Panc1 (cell line): ENCODE measurements at regions not wholly inside any gene's neighbourhood (a gene's known extent, or its start where the extent isn't known, plus 50 kb on each side); places are given as distances from the start of the nearest gene placed in this dataset.

Experiments used
- ATAC-seq: fragments of 200-7000 bp; cut with Tn5 transposase; 2 replicates; pipeline ENCODE4 v1.9.1; 2020; ENCODE audit warnings: mild to moderate bottlenecking, moderate library complexity
- BruUV-seq: library from RNA; stranded (reverse); fragments of 400-500 nt; replicated peaks from 2 replicates; lab custom pipeline; 2021; lab: Mats Ljungman, UMichigan
- CTCF ChIA-PET: fragments of 300-600 bp; sonication (Branson Sonifier 250); formaldehyde crosslinking; loops from one replicate; lab custom pipeline; 2022; ENCODE audit warnings: antibody characterized with exemption; lab: Charles Lee
- POLR2A ChIA-PET: fragments of 300-600 bp; sonication (Branson Sonifier 250); formaldehyde crosslinking; loops from one replicate; lab custom pipeline; 2022; ENCODE audit warnings: antibody characterized with exemption; lab: Charles Lee
- DNase-seq: peaks from one replicate; pipeline ENCODE4 v3.0.0-alpha.2; 2010; ENCODE audit warnings: low read depth, low spot score
- H3K27ac ChIP-seq: 2 replicates; pipeline ENCODE4 v1.5.1; 2011; ENCODE audit warnings: mild to moderate bottlenecking, low read length, inconsistent platforms
- H3K27me3 ChIP-seq: fragments of 200-500 bp; sonication (Bioruptor generic); 2 replicates; pipeline ENCODE4 v1.6.0; 2014; ENCODE audit warnings: low read length, inconsistent platforms; ENCODE audit not compliant: control insufficient read depth, insufficient read depth
- H3K36me3 ChIP-seq: fragments of 200-500 bp; sonication (Bioruptor generic); 2 replicates; pipeline ENCODE4 v1.5.1; 2014; ENCODE audit warnings: inconsistent platforms, mild to moderate bottlenecking, low read length, moderate library complexity; ENCODE audit not compliant: control insufficient read depth, insufficient read depth
- H3K4me1 ChIP-seq: 2 replicates; pipeline ENCODE4 v1.5.1; 2011; ENCODE audit warnings: inconsistent platforms, mild to moderate bottlenecking, low read length, moderate library complexity; ENCODE audit not compliant: control insufficient read depth, insufficient read depth
- H3K4me3 ChIP-seq, 2 experiments: 2 replicates each; pipeline ENCODE4 v1.5.1; 2011 to 2012; ENCODE audit warnings: low read depth in 2 of 2, low read length in 2 of 2, mild to moderate bottlenecking in 2 of 2, inconsistent platforms in 1 of 2, moderate library complexity in 1 of 2
- H3K9me3 ChIP-seq: fragments of 200-500 bp; sonication (Bioruptor generic); 2 replicates; pipeline ENCODE4 v1.5.1; 2014; ENCODE audit warnings: low read depth, mild to moderate bottlenecking, inconsistent platforms, low read length, moderate library complexity; ENCODE audit not compliant: control insufficient read depth, insufficient read depth
- CTCF ChIP-seq: fragments of 450-650 bp; IDR thresholded peaks from 2 replicates; pipeline ENCODE4 v1.5.1; 2017; ENCODE audit warnings: mild to moderate bottlenecking
- POLR2AphosphoS5 ChIP-seq: IDR thresholded peaks from 2 replicates; pipeline ENCODE4 v1.6.1; 2012; ENCODE audit warnings: mild to moderate bottlenecking, low read depth, low read length, moderate library complexity
- SIN3A ChIP-seq: IDR thresholded peaks from 2 replicates; pipeline ENCODE4 v1.6.1; 2012; ENCODE audit warnings: low read depth, mild to moderate bottlenecking, low read length, moderate library complexity, borderline replicate concordance; ENCODE audit not compliant: insufficient read depth
- TCF7L2 ChIP-seq: IDR thresholded peaks from 2 replicates; pipeline ENCODE4 v1.6.1; 2011; ENCODE audit warnings: mild to moderate bottlenecking, low read depth, low read length, inconsistent platforms
- in situ Hi-C: cut with HindIII; loops from 2 replicates; pipeline ENCODE4 v1.10.0; 2016; ENCODE audit warnings: low sequenced_read_pairs, low pct_unique_long_range_greater_than_20kb
- intact Hi-C: fragments of 100-400 bp; cut with micrococcal nuclease; formaldehyde crosslinking; loops from one replicate; pipeline ENCODE4 v1.10.0; 2022; ENCODE audit not compliant: unreplicated experiment
- TF ChIP-seq, protein P1 (sequence below), 2 experiments: IDR thresholded peaks; 2 replicates each; pipeline ENCODE4 v1.6.1; 2011 to 2012; ENCODE audit warnings: low read depth in 2 of 2, control low read depth in 1 of 2, low read length in 1 of 2, mild to moderate bottlenecking in 1 of 2, moderate library complexity in 1 of 2; ENCODE audit not compliant: insufficient read depth in 1 of 2

- ATAC-seq: no peak
- Histone ChIP-seq H3K4me3 (no peak overlapping the region), H3K4me1 (no peaks in the 10 kb centered on the region), H3K27ac (no peak overlapping the region), H3K9me3 (no peaks in the 10 kb centered on the region), H3K36me3 (no peaks in the 10 kb centered on the region), H3K27me3 (peaks cover 21% of the 10 kb centered on the region)
- ChIA-PET CTCF (no interaction called here), POLR2A (no interaction called here)
- no peak for DNase-seq
- in situ Hi-C loops (no loop called here), intact Hi-C loops (no loop called here)
- TF ChIP-seq TCF7L2 (no peak), POLR2AphosphoS5 (no peak), SIN3A (no peak), CTCF (no peak)
- TF ChIP-seq, protein P1, sequence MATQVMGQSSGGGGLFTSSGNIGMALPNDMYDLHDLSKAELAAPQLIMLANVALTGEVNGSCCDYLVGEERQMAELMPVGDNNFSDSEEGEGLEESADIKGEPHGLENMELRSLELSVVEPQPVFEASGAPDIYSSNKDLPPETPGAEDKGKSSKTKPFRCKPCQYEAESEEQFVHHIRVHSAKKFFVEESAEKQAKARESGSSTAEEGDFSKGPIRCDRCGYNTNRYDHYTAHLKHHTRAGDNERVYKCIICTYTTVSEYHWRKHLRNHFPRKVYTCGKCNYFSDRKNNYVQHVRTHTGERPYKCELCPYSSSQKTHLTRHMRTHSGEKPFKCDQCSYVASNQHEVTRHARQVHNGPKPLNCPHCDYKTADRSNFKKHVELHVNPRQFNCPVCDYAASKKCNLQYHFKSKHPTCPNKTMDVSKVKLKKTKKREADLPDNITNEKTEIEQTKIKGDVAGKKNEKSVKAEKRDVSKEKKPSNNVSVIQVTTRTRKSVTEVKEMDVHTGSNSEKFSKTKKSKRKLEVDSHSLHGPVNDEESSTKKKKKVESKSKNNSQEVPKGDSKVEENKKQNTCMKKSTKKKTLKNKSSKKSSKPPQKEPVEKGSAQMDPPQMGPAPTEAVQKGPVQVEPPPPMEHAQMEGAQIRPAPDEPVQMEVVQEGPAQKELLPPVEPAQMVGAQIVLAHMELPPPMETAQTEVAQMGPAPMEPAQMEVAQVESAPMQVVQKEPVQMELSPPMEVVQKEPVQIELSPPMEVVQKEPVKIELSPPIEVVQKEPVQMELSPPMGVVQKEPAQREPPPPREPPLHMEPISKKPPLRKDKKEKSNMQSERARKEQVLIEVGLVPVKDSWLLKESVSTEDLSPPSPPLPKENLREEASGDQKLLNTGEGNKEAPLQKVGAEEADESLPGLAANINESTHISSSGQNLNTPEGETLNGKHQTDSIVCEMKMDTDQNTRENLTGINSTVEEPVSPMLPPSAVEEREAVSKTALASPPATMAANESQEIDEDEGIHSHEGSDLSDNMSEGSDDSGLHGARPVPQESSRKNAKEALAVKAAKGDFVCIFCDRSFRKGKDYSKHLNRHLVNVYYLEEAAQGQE (IDR thresholded peaks at IDR 0.05; ENCODE audit: insufficient read depth in 1 of 2, low read depth in 2 of 2, low read length in 1 of 2): no peak
- BruUV-seq: no TSS peak
Measured at GRCh38 chr6:166830891-166831363, 125.4 kb downstream of the RNASET2 start.

DNA sequence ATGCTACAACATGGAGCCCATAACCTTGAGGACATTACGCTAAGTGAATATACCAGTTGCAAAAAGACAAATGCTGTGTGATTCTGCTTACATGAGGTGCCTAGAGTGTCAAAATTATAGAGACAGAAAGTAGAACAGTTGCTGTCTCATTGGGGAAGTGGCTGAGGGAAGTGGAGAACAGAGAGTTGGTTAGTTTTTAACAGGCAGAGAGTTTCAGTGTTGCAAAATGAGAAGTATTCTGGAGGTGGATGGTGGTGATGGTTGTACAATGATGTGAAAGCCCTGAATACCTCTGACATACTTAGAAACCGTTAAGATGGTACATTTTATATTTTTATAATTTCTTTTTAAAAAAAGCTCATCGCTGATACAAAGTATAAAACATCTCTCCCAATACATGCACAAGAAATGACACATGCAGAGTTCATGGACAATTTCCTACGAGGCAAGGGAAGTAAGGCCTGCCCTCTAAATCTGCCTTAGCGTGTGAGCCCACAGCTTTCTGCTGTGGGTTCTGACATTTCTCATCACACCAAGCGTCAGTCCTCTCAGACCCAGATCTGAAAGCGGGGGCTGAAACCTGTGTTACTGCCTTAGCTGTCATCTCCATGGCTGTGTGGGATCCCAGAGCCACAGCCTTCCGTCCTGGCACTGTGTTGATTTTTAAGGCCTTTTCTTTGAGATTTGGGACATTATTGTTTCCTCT is 126.0 kb downstream of the RNASET2 start:
- Histone ChIP-seq H3K4me1 (no peaks in the 10 kb centered on the region), H3K4me3 (no peak overlapping the region), H3K27ac (no peak overlapping the region), H3K9me3 (no peaks in the 10 kb centered on the region), H3K36me3 (no peaks in the 10 kb centered on the region), H3K27me3 (peaks cover 27% of the 10 kb centered on the region)
- no peak for ATAC-seq
- ChIA-PET POLR2A (no interaction called here), CTCF (no interaction called here)
- DNase-seq: no peak
- BruUV-seq: no TSS peak
- TF ChIP-seq SIN3A (no peak), TCF7L2 (no peak), CTCF (no peak), POLR2AphosphoS5 (no peak)
- TF ChIP-seq, protein P1 (IDR thresholded peaks at IDR 0.05; ENCODE audit: insufficient read depth in 1 of 2, low read depth in 2 of 2, low read length in 1 of 2): no peak
- intact Hi-C loops: no loop called here
- in situ Hi-C loops: no loop called here
